H1 (cell line): ENCODE measurements at regions not wholly inside any gene's neighbourhood (a gene's known extent, or its start where the extent isn't known, plus 50 kb on each side); places are given as distances from the start of the nearest gene placed in this dataset.

ENCODE experiments used
- CEBPB ChIP-seq: IDR thresholded peaks from 2 replicates; pipeline ENCODE4 v1.6.1; 2012; ENCODE audit warnings: low read depth, low read length
- CTBP2 ChIP-seq: IDR thresholded peaks from 2 replicates; pipeline ENCODE4 v1.7.0; 2011; ENCODE audit warnings: borderline replicate concordance, mild to moderate bottlenecking, moderate library complexity, mixed read lengths, low read length; ENCODE audit not compliant: insufficient read depth, insufficient read length
- POLR2AphosphoS5 ChIP-seq: IDR thresholded peaks from 2 replicates; pipeline ENCODE4 v1.6.1; 2011; ENCODE audit warnings: low read depth, low read length
- RFX5 ChIP-seq: IDR thresholded peaks from 2 replicates; pipeline ENCODE4 v1.6.1; 2011; ENCODE audit warnings: low read depth, low read length, improper control_type of control experiment, borderline replicate concordance
- SIN3A ChIP-seq, 2 experiments: IDR thresholded peaks in 1 of 2; conservative IDR thresholded peaks in 1 of 2; 2 replicates each; pipeline ENCODE4 v1.6.1; 2011 to 2012; ENCODE audit warnings: low read length in 2 of 2, improper control_type of control experiment in 1 of 2, low read depth in 1 of 2, mild to moderate bottlenecking in 1 of 2
- SIX5 ChIP-seq: IDR thresholded peaks from 2 replicates; pipeline ENCODE4 v1.6.1; 2011; ENCODE audit warnings: mild to moderate bottlenecking, low read depth, low read length
- USF2 ChIP-seq: IDR thresholded peaks from 2 replicates; pipeline ENCODE4 v1.6.1; 2011; ENCODE audit warnings: low read length, improper control_type of control experiment
- TF ChIP-seq, protein P1 (sequence below): IDR thresholded peaks from 2 replicates; pipeline ENCODE4 v1.6.1; 2012; ENCODE audit warnings: inconsistent platforms

DNA sequence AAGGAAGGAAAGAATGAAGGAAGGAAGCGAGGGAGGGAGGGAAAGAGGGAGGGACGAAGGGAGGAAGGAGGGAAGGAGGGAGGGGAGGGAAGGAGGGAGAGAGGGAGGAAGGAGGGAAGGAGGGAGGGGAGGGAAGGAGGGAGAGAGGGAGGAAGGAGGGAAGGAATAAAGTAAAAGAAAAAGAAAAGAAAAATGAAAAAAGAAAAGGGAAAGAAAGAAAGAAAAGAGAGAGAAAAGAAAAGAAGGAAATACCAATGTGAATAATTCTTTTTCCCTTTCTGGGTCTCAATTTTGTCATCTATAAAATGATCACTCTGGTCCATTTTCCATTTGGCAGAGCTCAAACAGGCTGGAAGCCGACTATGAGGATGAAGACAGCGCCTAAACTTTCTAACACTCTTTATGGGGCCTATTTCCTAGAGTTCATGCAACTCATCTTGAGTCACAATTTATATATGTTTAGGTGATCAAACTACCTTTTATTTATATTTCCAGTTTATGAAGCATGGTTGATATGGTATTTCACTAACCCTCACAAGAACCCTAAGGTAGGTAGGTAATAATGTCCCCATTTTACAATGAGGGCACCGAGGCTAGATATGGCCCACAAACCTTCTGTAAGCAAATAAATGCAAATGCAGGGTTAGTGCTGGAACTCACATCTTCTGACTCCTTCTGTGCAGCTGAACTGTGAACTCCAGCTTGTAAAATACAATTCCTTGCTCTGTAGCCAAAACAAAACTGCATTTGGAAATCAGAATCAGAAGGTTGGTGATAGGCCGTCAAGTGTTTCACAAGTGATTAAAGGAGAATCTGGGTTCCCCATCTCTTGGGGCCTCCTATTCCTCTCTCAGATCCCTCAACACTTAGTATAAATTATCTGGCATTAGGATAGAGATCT is 434.3 kb downstream of the ETS1 start (continued):
- TF ChIP-seq SIN3A (conservative IDR thresholded peaks at IDR 0.05 in 1 of 2, IDR thresholded peaks at IDR 0.05 in 1 of 2; ENCODE audit: low read depth in 1 of 2, low read length in 2 of 2) (no peak), CTBP2 (no peak), RFX5 (no peak), USF2 (no peak), SIX5 (no peak), POLR2AphosphoS5 (no peak), CEBPB (no peak)
- TF ChIP-seq, protein P1, sequence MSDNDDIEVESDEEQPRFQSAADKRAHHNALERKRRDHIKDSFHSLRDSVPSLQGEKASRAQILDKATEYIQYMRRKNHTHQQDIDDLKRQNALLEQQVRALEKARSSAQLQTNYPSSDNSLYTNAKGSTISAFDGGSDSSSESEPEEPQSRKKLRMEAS = no peak
